Epithelial cell of prostate (primary cell): ENCODE measurements at regions not wholly inside any gene's neighbourhood (a gene's known extent, or its start where the extent isn't known, plus 50 kb on each side); places are given as distances from the start of the nearest gene placed in this dataset.
"Not testable (repeated sequence)": the region's sequence is repeated elsewhere in the genome, so short reads cannot be mapped to it uniquely, and the experiment has no call there.

Source experiments
- DNase-seq: peaks from one replicate; pipeline ENCODE4 v3.0.0-alpha.2; 2011; ENCODE audit warnings: low read depth, low spot score
- H3K27ac ChIP-seq: fragments of 450-650 bp; 2 replicates; pipeline ENCODE4 v1.5.1; 2017; ENCODE audit warnings: mild to moderate bottlenecking

DNA sequence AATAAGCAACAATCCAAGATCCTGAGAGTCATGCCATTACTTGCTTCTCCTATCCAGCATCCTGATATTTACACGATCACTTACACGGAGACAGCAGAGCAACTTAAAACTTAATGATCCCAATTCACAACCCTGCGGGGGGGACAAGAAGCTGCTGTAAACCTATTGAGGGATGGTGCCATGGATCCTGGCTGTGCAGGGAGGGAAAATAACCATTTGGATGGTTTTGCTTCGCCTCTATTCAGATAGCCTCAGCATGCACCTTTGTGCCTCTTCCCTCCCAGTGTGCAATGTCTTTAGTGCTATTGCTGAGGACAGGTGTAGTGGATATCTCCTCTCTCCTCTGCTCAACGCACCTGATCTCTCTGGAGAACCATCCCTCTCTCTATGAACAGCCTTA lies 89.7 kb upstream of the PPARGC1A start:
- no peak for DNase-seq
- no peak overlapping the region for H3K27ac ChIP-seq

DNA sequence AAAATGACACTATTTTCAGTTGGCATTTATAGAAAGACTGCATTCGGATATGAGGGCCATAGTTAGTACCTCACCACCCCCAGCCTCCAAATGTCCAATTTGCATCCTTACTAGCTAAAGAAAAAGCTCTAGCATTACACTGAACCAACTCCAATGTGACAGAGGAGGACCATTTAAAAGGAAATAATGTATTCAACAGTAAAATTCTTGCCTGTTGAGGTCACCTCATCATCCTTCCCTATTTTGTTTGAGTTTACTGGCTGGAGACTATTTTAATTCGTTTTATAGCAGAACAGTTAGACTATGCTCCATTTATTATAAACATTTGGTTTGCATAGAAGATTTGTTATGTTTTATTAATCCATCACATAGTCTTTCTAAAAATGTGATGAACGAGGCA lies 88.2 kb upstream of the PPARGC1A start:
- no peak for DNase-seq

DNA sequence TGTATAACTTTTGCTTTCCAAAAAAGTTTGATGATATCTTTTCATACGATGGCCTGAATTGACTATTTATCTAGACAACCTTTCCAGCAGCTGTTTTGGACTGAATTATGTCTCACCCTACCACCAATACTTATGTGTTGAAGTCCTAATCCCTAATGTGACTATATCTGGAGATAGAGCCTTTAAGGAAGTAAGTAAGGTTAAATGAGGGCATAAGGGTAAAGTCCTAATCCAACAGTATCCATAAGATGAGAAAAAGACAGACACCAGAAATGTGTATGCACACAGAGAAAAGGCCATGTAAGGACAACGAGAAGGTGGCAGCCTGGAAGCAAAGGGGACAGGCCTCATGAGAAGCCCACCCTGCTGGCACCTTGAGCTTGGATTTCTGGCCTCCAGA lies 86.6 kb upstream of the PPARGC1A start:
- H3K27ac ChIP-seq: no peak overlapping the region
- DNase-seq: no peak

More for the DNA sequence above, 88.2 kb upstream of the PPARGC1A start:
- H3K27ac ChIP-seq: no peak overlapping the region

GRCh38 chr4:23973308-23973855 lies 83.5 kb upstream of the PPARGC1A start:
- no peak for DNase-seq
- no peak overlapping the region for H3K27ac ChIP-seq

- no peak for DNase-seq
- H3K27ac ChIP-seq: no peak overlapping the region
Measured at GRCh38 chr4:23972805-23973204, 83.0 kb upstream of the PPARGC1A start.

DNA sequence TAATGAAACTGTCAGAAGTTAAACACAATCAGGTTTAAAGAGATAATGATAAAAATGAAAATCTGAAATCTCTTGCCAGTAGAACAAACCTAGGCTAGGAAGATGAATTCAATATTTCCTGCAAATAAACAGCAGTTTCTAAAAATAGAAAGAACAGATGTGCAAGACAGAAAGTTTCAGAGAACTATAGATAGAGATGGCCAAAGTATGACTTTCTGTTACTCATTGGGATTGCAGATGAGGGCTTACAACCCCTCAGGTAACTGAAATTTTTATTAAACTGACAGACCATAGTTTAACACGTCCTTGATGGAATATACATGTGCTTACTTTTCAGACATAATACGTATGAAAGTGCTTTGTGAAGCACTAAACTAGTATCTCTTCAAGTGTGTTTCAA lies 82.3 kb upstream of the PPARGC1A start:
- H3K27ac ChIP-seq: no peak overlapping the region

DNA sequence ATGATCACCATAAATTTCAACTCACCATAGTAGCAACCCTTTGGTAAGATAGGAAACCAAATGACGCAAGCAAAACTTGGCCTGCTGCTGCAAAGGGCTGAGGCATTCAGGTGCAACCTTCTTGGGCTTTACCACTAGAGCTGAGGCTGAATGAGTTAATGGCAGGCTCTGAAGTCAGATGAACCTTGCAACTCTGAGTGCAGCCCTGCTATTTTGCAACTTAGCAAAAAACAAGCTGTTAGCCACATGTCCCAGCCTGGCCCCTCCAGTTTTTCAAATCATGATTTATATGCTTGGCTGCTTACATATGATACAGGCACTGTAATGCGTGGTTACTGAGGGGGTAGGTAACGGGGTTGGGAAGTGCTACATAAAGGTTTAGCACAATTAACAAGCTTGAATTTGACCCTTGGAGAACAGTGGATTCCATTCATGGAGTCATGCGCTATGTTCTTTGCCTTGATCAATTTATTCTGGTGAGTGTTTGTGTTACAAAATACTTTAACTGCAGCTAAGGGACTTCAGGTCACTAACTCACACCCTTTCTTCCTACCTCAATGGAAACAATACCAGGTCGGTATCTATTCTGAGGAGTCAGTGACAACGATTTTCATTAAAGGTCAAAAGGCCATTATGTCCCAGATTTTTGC lies 80.5 kb upstream of the PPARGC1A start:
- H3K27ac ChIP-seq: no peak overlapping the region
- no peak for DNase-seq

More for the DNA sequence above, 82.3 kb upstream of the PPARGC1A start:
- DNase-seq: no peak

GRCh38 chr4:23969635-23970145 lies 79.8 kb upstream of the PPARGC1A start:
- no peak for DNase-seq
- no peak overlapping the region for H3K27ac ChIP-seq

DNA sequence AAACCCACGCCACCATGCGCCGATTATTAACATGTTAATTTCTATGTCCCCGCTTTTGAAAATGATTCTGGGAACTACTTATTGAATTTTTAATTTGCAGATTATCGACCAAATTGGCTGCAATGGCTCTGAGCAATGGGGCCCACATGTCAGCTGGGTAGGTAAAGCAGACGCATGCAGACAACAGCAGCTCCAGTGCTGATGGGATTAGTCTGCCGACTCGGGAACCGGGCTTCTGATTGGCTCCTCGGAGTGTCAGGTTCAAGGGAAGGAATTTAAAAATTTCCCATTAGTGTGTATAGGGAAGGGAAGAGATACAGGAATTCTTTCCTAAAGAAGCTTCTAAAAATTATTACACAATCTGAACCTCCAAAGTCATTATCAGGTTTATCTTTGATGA lies 77.4 kb upstream of the PPARGC1A start:
- no peak for DNase-seq
- H3K27ac ChIP-seq: no peak overlapping the region

- no peak for DNase-seq
- no peak overlapping the region for H3K27ac ChIP-seq
Measured at GRCh38 chr4:23966725-23967124, 76.9 kb upstream of the PPARGC1A start.

- no peak for DNase-seq
- no peak overlapping the region for H3K27ac ChIP-seq
Measured at GRCh38 chr4:23962462-23962861, 72.6 kb upstream of the PPARGC1A start.

- DNase-seq: not testable (repeated sequence)
Measured at GRCh38 chr4:23961395-23961794, 71.5 kb upstream of the PPARGC1A start.

GRCh38 chr4:23959396-23960148 lies 69.7 kb upstream of the PPARGC1A start:
- DNase-seq: no peak

More at GRCh38 chr4:23961395-23961794, 71.5 kb upstream of the PPARGC1A start:
- not testable (repeated sequence) for H3K27ac ChIP-seq

GRCh38 chr4:23958749-23959148 lies 68.9 kb upstream of the PPARGC1A start:
- no peak for DNase-seq
- no peak overlapping the region for H3K27ac ChIP-seq

More at GRCh38 chr4:23959396-23960148, 69.7 kb upstream of the PPARGC1A start:
- H3K27ac ChIP-seq: no peak overlapping the region

- no peak for DNase-seq
- H3K27ac ChIP-seq: no peak overlapping the region
Measured at GRCh38 chr4:23957465-23957864, 67.6 kb upstream of the PPARGC1A start.

DNA sequence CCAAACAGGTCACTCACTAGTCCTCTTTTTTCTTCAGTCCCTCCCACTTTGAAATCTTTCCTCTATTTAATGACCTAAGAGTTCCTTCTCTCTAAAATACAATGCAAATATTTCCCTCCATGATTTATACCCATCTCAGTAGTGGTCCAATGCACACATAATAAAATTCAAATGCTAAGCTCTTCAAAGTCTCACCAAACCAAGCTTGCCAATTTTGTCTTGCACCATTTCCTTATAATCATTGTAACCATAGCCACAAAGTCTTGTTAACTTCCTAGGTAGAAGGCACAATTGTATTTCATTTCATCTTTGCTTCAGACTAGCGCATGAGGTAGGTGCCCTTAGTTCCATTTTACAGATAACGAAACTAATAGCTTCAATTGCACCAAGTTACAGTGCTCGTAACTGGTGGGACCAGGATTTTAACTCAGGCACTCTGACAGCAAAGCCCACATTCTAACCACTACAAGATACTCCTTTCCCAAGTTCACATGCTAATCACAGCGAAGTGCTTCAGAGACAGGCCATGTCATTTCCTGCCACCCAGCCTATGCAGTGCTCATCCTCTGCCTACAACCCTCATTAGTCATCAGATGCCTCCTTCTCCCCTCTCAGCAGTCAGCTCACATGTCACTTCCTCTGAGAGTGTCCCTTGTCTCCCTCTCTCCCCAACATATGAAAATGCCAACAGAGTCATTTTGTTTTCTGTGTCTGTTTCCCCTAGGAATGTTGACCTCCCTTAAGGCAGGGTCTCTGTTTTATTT lies 66.9 kb upstream of the PPARGC1A start:
- H3K27ac ChIP-seq: no peak overlapping the region
- no peak for DNase-seq

GRCh38 chr4:23952258-23952657 lies 62.4 kb upstream of the PPARGC1A start:
- no peak overlapping the region for H3K27ac ChIP-seq
- no peak for DNase-seq

DNA sequence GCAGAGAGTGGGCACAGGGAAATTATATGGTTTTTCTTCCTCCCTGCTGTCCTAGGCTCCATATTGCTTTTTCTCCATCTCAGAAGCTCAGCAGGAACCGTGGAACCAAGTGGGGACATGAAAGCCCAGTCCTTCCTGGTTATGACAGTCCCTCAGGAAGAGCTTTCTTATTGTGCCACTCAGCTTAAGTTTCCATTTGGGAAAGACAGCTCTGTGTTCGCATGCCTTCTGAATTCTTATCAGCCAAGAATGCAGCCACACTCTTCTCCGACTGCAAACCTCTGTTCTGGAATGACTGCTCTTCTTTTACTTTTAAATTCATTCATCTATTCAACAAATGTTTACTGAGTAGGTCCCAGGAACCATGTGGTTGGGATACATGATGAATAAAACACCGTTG lies 58.0 kb upstream of the PPARGC1A start:
- DNase-seq: no peak
- no peak overlapping the region for H3K27ac ChIP-seq

GRCh38 chr4:23946299-23946698 lies 56.5 kb upstream of the PPARGC1A start:
- peak overlapping the region; percentile 72 for H3K27ac ChIP-seq
- no peak for DNase-seq

GRCh38 chr4:23945451-23946017 lies 55.7 kb upstream of the PPARGC1A start:
- H3K27ac ChIP-seq: peak overlapping the region; percentile 72
- DNase-seq: peak; percentile 57
